ENCODE measurements at regions not wholly inside any gene's neighbourhood (a gene's known extent, or its start where the extent isn't known, plus 50 kb on each side); places are given as distances from the start of the nearest gene placed in this dataset.

DNA sequence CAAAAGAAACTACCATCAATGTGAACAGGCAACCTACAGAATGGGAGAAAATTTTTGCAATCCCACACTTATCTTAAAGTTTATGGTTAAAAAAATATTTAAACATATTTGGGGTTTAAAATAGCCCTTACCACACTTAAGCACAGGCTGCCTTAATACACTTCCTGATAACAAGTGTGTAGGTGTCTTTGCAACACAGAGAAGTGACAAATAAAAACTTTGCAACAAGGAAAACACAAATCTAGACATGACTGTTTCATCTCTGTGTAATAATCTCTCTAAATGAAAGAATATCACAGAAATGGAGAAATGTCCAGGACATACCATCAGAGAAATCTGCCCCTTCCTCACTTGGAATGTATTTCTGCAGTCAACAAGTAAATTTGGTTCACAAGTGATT lies 464.1 kb upstream of the ARHGEF26 start:
- DNase-seq (ENCODE audit: low read depth): no peak

DNA sequence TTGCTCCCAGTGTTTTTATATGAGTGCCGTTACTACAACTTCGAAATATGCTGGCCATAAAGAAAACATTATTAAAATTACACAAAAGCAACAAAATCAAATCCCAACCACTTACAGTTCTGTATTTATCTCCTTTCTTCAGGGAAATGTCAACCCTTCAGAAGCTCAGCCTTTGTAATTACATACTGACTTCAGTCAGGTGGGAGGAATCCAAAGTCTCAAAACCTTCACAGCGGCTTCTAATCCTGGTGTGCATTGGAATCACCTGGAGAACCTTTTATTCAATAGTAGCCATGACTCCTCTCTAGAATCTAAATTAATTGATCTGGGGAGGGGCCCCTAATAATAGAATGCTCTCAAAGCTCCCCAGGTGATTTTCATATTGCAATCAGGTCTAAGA lies 463.7 kb upstream of the ARHGEF26 start:
- DNase-seq (ENCODE audit: low read depth): no peak

DNA sequence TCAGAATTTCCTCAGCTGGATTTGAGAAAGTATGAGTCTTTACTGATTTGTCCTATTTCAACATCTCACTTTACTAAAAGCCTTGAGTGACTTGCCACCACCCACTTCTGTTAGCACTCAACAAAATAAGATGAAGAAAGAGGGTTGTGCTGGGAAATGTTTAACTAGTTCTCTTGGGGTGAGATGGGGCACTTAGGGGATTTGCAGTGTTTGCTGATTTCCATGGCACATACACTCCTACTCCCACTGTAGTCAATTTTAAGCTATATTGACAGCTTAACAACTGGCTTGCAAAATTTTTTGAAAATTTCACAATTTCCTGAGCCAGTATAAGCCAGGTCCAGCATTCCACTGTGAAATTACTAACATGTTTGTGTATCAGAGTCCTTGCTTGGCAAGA lies 463.1 kb upstream of the ARHGEF26 start:
- DNase-seq (ENCODE audit: low read depth): peak; percentile 61

DNA sequence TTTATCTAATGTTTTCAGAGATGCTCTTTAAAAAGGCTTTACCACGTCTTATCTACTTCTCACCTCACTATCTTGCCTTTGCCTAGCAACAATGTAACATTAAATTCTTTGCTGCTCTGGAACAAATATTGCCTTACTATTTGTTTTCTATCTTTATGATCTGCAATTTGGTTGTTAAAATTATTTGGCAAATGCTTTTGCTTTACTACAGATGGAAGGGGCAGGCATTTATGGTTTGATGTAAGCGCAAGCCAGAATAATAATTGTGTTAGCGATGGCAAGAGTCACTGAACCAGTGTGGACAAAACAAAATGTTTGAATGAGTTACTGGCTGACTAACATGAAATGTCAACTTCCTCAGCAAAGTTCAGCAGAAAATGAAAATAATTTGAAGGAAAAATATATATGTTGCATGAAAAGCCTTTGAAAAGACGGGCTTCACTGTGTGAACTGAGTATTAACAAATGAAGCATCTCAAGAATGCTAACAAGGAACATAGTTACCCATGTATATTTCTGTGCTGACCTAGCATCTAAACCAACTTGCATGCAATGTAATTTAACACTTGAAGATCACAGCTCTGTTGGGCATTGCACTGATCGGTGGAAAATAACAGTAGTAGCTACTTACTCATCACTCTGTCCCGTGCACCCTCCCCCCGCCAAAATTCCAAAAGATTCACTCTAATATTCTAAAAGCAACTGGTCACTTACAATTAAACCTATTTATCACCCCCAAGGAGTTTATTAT lies 454.0 kb upstream of the ARHGEF26 start:
- DNase-seq (ENCODE audit: low read depth): no peak

DNA sequence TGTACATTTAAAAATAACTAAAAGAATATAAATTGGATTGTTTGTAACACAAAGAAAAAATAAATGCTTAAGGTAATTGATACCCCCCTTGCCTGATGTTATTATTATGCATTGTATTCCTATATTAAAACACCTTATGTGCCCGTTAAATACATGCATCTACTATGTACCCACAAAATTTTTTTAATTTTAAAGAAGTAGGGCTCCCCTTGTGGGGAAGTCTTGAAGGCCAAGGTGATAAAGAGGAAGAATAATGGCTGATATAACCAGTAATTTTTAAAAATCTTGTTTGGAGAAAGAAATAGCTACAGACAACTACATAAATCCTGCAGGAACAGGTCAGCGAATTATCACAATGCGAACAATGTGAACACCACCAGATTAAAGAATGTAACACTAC lies 451.7 kb upstream of the ARHGEF26 start:
- DNase-seq (ENCODE audit: low read depth): no peak

DNA sequence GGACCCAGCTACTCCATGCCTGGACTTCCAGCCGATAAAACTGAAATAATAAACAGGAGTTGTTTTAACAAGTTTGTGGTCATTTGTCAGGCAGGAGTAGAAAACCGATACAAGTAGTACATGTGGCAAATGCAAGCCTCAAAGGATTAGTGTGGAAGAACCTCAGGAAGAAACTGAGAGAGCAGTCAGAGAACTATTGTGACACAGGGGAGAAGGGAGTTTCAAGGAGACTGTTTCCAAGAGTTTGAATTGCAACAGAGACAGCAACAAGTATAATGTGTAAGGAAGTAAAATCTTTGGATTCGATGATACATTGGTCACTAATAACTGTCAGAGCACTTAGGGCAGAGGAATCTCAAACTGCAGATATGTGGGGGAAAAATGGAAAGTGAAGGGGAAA lies 450.6 kb upstream of the ARHGEF26 start:
- no peak for DNase-seq (ENCODE audit: low read depth)

DNA sequence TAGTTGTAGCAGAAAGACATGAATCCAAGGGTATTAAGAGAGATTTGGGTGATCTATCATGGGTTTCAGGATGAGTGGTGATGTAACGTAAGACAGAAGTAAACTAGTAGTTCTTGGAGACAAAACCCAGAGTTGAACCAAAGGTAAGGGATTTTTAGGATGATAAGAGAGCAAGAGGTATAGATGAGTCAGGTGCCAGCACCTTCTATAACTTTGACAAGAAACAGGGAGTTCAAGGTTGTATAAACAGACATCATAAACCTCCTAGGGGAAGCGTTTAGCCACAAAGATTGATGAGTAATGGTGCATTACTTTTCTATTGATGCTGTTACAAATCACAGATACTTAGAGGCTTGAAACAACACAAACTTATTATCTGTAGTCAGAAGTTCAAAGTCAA lies 447.3 kb upstream of the ARHGEF26 start:
- no peak for DNase-seq (ENCODE audit: low read depth)

DNA sequence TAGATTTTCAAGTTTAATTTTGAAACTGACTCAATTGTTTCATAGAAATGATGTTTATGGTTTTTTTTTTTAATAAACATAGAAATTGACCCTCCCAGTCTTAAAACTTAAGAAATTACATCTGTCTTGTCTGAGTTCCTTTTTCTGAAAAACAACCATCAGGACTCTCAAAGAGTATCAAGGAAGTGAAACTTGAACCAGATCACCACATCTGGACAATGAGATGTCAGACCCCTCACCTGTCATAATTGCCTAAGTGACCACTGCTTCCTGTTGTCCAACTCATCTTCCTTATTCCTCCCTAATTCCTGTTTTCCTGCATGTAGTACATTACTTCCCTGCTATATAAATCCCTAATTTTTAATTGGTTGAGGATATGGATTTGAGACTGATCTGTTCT lies 441.5 kb upstream of the ARHGEF26 start:
- no peak for DNase-seq (ENCODE audit: low read depth)

DNA sequence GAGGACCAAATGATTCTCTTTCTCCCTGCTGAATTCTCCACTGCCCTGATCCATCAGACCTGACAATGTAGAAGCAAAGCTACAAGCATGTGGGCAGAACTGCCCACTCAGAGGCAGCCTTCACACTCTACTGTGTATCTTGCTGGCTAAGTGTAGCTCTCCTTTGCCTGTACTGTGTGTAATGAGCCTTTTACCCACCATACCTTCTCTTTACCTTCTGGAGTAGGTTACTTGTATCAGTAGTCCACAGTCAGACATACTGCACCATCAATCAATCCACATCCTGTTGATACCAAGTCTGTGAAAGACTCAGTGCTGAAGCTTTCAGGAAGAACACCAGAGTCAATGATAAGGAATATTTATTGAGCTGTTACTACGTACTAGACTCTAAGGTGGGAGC lies 440.7 kb upstream of the ARHGEF26 start:
- DNase-seq (ENCODE audit: low read depth): no peak

DNA sequence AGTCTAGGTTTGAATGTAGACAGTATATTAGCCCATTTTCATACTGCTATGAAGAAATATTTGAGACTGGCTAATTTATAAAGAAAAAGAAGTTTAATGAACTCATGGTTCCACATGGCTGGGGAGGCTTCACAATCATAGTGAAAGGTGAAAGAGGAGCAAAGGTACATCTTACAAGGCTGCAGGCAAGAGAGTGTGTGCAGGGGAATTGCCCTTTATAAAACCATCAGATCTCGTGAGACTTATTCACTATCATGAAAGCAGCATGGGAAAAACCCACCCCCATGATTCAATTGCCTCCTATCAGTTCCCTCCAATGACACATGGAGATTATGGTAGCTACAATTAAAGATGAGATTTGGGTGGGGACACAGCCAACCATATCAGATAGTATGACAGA lies 440.1 kb upstream of the ARHGEF26 start:
- DNase-seq (ENCODE audit: low read depth): no peak

DNA sequence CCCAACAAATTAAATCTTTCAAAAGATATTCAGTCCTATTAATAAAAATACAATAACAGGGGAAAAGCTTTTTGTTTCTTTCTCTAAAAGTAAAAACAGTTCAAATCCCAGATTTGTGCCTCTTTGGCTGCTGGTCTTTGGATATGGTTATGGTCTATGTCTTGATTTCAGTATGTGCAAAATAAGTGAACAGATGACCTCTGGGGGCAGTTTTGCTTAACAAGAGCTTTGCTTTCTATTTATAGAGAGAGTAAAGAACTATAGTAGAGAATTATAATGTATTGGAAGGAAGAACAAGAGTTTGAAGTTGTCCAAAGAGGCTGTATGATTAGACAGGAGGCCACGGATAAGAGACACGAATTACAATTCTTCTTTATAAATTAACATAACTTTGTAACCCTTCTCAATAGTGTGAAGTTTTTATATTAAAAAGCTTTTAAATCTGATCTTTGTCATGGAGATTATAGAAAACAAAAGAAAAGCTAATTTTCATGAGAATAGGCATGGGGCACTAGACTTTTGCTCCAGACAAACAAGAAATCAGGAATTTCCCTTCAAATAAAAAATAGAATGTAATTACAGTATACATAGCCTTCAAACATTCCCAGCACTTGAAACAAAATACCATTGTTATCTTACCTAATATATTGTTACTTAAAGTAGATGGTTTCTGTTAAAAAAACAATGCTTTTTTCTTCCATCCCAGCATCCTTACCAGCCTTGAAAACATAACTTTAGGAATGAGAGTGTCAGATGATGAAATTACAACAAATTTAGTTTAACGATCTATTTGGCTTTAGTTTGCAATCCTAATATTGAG lies 432.7 kb upstream of the ARHGEF26 start:
- DNase-seq (ENCODE audit: low read depth): no peak

DNA sequence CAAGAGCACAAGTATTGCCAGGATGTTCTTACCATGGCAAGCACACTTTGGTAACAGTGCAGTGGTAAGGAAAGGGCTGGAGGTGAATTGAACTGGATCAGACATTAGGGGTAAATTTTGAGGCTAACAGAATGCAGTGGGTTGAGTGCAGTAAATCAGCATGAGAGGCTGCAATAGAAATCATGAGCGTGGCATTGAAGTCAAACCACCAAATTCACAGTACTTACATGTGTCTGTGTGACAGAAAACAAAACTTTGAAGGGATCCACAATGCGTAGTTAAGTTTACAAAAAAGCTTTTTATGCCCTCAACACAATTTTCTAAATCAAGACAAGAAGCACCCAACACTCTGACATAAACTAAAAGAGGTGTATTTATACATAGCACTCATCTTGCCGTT lies 428.0 kb upstream of the ARHGEF26 start:
- DNase-seq (ENCODE audit: low read depth): no peak

DNA sequence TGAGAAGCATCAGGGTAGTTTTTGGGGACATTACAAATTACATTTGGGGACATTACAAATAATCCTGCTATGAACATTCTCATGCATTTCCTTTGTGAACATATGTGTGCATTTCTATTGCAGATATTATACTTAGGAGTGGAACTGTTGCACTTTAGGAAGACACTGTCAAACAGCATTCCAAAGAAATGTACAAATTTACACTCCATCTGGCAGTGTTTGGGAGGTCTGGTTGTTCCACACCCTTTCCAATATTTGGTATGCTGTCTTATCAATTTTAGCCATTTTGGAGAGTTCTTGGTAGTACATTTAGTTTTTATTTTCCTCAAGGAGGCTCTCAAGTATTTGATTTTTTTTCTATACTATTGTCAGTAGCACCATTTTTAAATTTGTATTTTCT lies 419.1 kb upstream of the ARHGEF26 start:
- no peak for DNase-seq (ENCODE audit: low read depth)

DNA sequence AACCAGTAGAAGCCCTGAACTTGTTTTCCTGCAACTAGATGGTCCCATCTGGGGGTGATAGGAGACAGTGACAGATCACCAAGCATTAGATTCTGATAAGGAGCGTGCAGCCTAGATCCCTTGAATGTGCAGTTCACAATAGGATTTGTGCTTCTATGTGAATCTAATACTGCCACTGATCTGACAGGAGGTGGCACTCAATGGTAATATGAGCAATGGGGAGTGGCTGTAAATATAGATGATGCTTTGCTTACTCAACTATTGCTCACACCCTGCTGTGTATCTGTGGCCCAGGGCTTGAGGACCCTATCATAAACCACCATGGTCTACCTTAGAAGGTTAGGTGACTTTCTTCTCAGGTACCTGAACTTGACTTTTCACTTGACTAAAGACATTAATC lies 417.1 kb upstream of the ARHGEF26 start:
- DNase-seq (ENCODE audit: low read depth): peak; percentile 7

DNA sequence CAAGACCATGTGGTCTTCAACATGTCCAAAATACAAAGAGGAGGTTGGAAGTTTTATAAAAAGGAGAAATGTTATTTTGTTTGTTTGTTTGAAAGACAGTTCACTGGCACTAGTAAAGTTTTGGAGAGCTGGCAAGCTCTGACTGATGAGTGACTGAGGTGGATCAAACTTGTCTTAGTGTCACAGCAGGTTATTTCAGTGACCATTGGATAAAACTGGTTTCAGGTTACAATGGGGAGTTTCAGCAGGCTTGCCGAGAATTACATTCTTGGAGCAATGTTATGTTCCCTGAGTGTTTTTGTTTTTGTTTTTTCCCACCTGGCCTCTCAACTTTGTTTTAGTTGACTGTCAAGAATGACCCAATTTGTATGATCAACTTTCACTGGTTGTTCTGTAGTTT lies 414.5 kb upstream of the ARHGEF26 start:
- DNase-seq (ENCODE audit: low read depth): no peak

DNA sequence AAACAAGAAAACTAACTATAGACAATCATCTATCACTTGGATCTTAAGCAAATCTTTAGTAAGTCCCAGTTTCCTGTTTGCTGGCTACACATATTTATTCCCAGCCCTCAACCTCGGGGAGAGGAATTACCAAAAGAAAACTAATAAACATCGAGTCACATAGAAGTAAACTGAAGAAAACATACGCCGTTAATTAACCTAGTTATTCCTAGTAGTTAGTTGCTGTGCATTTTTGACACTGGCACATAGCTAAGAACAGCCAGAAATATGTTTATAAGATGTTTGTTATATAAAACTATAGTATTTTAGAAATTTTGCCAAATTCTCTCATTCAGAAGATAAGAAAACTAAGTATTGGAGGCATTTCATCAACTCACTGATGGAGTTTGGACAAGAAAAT lies 407.2 kb upstream of the ARHGEF26 start:
- no peak for DNase-seq (ENCODE audit: low read depth)

DNA sequence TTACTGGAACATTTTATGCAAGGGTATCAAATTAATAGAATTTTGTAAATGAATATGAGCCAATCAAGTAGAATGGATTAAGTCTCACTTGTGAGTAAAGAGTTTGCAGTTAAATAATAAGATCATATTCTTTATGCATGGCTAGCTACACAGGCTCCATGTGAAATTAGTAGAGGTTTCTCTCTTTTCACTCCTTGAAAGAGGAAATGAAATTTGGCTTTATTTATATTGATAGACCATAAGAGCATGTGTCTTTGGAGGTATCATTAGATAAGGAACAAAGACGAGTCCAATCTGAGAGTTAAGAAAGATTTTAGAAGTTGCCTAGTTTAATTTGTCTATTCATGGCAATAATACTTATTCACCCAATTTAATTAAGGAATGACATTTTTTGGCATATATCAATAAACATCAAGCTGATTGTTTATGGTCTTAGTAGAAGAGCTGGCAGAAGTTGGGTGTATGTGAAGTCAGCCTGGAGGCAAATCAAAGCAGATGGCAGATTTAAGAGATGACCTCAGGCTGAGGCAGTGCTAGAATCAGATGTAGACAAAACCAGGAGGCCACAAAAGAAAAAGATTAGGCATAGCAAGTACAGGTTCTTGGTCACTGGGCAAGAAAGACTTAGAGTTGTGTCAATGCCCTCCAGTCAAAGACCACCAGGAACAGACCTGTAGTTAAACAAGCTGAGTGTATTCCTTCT lies 406.5 kb upstream of the ARHGEF26 start:
- DNase-seq (ENCODE audit: low read depth): no peak

DNA sequence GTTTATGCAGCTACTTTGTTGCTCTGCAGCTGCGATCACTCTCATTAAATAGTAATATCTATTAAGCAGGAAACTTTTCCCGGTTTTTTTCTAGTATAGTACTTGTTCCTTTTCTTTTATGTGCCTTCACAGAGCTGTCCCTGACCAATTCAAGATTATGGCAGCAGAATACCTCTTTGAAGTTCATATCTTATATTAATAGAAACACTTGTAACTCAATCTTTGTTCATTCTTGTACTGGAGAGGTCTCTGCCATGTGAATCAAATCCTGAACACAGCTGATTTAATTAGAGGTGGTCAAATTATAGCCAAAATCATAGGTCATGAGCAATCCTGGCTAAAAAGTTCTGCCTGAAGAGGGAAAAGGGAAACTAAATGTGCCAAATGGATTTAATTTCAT lies 399.0 kb upstream of the ARHGEF26 start:
- DNase-seq (ENCODE audit: low read depth): no peak

DNA sequence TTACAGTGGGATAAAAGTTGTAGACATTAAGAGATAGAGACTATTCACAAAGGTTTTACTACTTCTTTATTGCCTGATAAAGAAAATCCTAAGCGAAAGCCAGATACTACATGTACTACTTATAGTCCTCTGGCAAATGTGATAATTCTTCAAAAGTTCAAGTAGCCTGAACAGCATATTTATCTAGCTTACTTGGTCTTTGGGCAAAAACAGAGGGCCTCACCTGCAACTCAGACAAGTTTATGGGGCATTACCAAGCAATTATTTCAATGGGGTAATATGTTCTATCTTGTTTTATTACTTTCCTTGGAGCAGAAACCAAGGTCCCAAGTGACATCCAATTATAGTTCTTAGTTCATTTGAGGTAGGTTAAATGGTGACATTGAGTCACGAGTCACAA lies 390.1 kb upstream of the ARHGEF26 start:
- no peak for DNase-seq (ENCODE audit: low read depth)

DNA sequence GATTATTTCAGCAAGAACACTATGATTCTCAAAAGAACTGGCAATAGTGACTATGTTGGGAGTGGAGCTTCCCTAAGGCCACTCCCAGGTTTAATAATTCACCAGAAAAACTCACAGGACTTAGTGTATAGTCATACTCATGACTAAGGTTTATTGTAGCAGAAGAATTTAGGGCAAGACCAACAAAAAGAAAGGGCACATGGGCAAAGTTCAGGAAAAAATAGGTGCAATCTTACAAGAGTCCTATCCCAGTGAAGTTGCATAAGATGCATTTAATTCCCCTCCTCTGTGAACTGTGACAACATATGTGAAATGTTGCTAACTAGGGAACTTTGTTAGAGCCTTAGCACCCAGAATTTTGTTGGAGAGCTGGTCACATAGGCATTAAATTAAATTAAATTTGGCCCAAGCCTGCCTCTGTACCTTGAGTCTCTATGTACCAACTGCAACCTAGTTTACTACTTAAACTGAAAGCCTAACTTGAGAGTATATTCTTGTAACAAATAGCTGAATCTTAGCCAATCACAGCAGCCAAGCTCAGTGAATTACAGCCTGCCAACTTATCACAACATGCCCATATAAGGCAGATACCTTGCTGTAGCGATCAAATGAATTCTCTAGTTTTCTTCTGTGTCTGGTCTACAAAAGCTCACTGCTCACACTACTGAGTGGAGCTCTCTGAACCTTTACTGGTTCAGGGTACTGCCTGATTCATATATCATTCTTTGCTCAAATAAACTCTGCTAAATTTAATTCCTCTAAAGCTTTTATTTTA lies 386.2 kb upstream of the ARHGEF26 start:
- peak; percentile 100 for DNase-seq (ENCODE audit: low read depth)

DNA sequence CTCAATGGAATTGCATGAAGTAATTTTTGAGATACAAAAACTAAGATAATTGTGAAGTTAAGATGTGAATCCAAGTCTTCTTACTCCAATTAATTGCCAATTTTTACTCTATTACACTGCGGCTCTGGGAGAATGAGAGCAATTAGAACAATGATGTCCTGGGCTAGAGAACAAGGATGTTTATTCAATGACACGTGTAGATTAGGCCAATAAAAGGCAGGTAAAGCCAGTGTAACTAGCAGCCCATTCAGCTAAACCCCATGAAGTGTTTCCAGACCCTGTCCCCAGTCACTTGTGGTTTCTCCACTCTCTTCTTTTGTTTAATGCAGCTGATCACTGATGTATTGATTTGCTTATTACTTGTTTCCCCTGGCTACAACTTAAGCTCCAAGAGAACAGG lies 381.1 kb upstream of the ARHGEF26 start:
- DNase-seq (ENCODE audit: low read depth): no peak

DNA sequence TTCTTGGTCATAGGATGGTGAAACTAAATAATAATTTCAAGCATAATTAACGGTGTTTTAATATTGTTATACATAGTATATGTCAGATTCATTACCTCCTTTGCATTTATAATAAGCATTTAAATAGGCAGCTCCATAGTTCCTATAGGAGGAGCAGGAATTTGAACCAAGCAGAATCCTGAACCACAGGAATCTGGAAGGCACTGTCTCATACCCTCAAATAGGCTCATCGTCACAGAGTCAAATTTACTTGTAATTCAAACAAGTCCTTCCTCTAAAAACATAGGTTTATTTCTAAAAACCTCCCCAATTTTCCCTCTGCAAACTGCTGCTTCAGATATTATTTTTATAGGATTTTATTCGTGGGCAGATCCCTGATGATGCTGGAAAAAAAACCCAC lies 376.3 kb upstream of the ARHGEF26 start:
- DNase-seq (ENCODE audit: low read depth): no peak

All from renal cortical epithelial cell (primary cell).